Mononuclear cell (primary cell): ENCODE measurements at regions not wholly inside any gene's neighbourhood (a gene's known extent, or its start where the extent isn't known, plus 50 kb on each side); places are given as distances from the start of the nearest gene placed in this dataset.
"Not testable (repeated sequence)": the region's sequence is repeated elsewhere in the genome, so short reads cannot be mapped to it uniquely, and the experiment has no call there.

Experiments
- H3K27me3 ChIP-seq: 2 replicates; pipeline ENCODE4 v1.6.0; 2011; ENCODE audit warnings: low read length, control low read depth; ENCODE audit not compliant: insufficient read depth
- H3K4me1 ChIP-seq: 2 replicates; pipeline ENCODE4 v1.5.1; 2011; ENCODE audit warnings: mild to moderate bottlenecking, low read length, control low read depth; ENCODE audit not compliant: insufficient read depth
- H3K4me3 ChIP-seq: 2 replicates; pipeline ENCODE4 v1.5.1; 2011; ENCODE audit warnings: mild to moderate bottlenecking, low read length, moderate library complexity
- H3K9me3 ChIP-seq: 2 replicates; pipeline ENCODE4 v1.5.1; 2011; ENCODE audit warnings: low read depth, mild to moderate bottlenecking, control low read depth, low read length

- Histone ChIP-seq H3K9me3 (no peaks in the 10 kb centered on the region), H3K4me1 (no peaks in the 10 kb centered on the region), H3K4me3 (no peak overlapping the region), H3K27me3 (no peaks in the 10 kb centered on the region)
These were observed 84.9 kb upstream of the TNP1 start for GRCh38 chr2:216944733-216945132.

GRCh38 chr2:216943109-216943508 lies 83.2 kb upstream of the TNP1 start:
- Histone ChIP-seq H3K9me3 (no peaks in the 10 kb centered on the region), H3K27me3 (no peaks in the 10 kb centered on the region), H3K4me3 (no peak overlapping the region), H3K4me1 (no peaks in the 10 kb centered on the region)

- Histone ChIP-seq H3K4me1 (no peaks in the 10 kb centered on the region), H3K4me3 (no peak overlapping the region), H3K9me3 (no peaks in the 10 kb centered on the region), H3K27me3 (no peaks in the 10 kb centered on the region)
These were observed 82.6 kb upstream of the TNP1 start for GRCh38 chr2:216942465-216942864.

- H3K9me3 ChIP-seq = no peaks in the 10 kb centered on the region
- no peak overlapping the region for H3K4me3 ChIP-seq
- no peaks in the 10 kb centered on the region for H3K27me3 ChIP-seq
- H3K4me1 ChIP-seq = no peaks in the 10 kb centered on the region
These were observed 82.2 kb upstream of the TNP1 start for GRCh38 chr2:216942016-216942415.

DNA sequence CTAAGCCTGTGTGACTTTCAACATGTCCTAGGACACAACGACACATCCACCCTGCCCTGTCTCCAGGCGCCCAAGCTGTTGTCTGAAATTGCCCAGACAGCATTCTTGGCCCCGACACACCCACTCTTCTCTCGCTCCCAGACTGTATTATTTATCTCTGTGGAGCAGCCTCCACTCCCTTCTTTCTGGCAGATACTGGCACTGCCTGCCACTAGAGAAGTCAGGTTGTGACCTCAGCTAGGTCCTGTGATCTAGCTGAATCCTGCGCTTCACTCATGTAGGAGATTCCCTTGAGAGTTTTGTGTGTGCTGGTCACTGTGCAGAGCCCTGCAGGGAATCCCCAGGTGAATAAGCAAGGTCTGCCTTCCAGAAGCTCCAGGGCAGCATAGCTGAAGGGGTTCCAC lies 77.1 kb upstream of the TNP1 start:
- no peaks in the 10 kb centered on the region for H3K27me3 ChIP-seq
- no peak overlapping the region for H3K4me3 ChIP-seq
- H3K4me1 ChIP-seq = no peaks in the 10 kb centered on the region
- no peaks in the 10 kb centered on the region for H3K9me3 ChIP-seq

DNA sequence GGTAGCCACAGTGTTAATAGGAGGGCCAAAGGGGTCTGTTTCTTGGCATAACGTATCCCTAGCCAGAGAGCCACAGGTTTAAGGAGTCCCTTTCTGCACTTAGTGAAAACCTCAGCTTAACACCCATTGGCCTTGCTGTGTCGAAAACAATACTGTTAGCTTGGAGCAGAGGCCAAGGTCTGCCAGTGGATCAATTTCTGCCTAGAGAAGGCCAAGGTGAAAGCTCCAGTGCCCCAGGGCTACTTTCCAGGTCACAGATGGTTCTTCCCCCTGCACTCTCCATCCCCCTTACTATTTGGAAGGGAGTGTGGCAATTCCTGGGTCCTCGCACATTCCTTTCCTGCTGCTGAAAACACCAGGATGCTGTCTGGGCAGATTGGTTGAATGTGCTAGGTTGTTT lies 74.8 kb upstream of the TNP1 start:
- Histone ChIP-seq H3K9me3 (no peaks in the 10 kb centered on the region), H3K27me3 (no peaks in the 10 kb centered on the region), H3K4me1 (no peaks in the 10 kb centered on the region), H3K4me3 (no peak overlapping the region)

DNA sequence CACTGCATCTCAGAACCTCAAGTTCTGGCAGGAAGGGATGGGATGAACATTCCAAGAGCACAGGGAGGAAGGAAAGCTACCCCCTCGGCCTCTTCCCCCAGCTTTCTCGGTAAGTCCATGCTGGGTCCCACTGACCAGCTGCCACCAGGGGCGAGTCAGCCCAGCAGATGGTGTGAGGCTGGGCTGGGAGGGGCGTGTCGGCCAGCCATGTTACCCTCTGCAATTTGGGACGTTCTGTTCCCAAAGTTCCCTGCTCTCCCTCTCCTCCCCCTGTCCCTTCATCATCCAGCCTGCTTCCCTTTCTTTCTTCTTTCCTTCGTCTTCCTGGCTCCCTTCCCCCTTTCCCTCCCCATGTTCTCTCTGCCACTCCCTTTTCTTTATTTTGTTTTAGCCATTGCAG lies 74.3 kb upstream of the TNP1 start:
- H3K4me1 ChIP-seq = no peaks in the 10 kb centered on the region
- no peaks in the 10 kb centered on the region for H3K27me3 ChIP-seq
- no peak overlapping the region for H3K4me3 ChIP-seq
- no peaks in the 10 kb centered on the region for H3K9me3 ChIP-seq

- Histone ChIP-seq H3K4me3 (no peak overlapping the region), H3K27me3 (no peaks in the 10 kb centered on the region), H3K4me1 (no peaks in the 10 kb centered on the region), H3K9me3 (no peaks in the 10 kb centered on the region)
These were observed 73.1 kb upstream of the TNP1 start for GRCh38 chr2:216932863-216933548.

GRCh38 chr2:216932113-216932862 lies 72.4 kb upstream of the TNP1 start:
- no peaks in the 10 kb centered on the region for H3K4me1 ChIP-seq
- no peaks in the 10 kb centered on the region for H3K27me3 ChIP-seq
- no peaks in the 10 kb centered on the region for H3K9me3 ChIP-seq
- no peak overlapping the region for H3K4me3 ChIP-seq

DNA sequence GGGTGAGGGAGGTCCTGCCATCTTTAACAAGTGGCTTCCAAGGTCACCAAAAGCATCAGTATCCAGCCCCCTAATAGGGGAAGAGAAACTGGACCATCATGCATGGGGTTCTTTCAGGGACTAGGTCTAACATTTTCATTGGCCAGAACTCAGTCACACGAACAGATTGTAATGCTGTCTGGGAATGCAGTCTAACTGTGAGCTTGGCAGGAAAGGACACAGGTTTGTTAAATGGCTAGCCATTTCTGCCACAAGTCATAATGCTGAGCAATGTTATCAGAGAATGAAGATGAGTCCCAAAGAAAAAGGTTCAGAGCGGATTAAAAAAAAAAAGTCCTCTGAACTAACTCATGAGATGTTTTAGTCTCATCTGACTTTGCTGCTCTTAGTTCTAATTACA lies 70.9 kb upstream of the TNP1 start:
- no peak overlapping the region for H3K4me3 ChIP-seq
- H3K9me3 ChIP-seq = no peaks in the 10 kb centered on the region

DNA sequence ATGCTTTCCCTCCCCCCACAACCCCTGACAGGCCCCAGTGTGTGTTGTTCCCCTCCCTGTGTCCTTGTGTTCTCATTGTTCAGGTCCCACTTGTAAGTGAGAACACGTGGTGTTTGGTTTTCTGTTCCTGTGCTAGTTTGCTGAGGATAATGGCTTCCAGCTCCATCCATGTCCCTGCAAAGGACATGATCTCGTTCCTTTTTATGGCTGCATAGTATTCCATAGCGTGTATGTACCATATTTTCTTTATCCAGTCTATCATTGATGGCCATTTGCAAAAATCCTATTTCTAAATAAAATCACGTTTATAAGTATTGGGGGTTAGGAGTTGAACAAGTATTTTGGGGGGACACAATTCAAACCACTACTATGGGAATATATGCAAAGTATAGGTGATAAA lies 69.5 kb upstream of the TNP1 start:
- not testable (repeated sequence) for H3K27me3 ChIP-seq, H3K4me1 ChIP-seq, H3K4me3 ChIP-seq, H3K9me3 ChIP-seq

More for the DNA sequence above, 70.9 kb upstream of the TNP1 start:
- Histone ChIP-seq H3K27me3 (no peaks in the 10 kb centered on the region), H3K4me1 (no peaks in the 10 kb centered on the region)

DNA sequence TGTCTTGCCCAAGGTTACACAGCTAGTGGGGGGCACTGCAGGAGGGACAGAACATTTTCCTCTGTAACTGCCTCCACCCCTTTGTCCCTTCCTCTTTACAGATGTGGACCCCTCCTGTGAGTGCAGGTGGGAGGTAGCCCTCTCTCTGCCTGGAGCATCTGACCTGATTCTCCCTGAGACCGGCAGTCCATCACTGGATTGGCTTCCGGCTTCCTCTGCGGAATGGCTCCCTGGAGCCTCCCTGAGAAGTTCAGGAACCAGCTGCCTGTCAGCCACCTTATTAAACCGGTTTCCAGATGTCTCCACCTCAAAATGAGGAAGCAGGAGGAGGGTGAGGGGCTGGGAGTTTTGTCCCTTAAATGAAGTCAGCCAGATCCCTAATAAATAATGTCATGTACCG lies 67.3 kb upstream of the TNP1 start:
- no peaks in the 10 kb centered on the region for H3K27me3 ChIP-seq
- H3K4me1 ChIP-seq = no peaks in the 10 kb centered on the region
- H3K4me3 ChIP-seq = no peak overlapping the region
- H3K9me3 ChIP-seq = no peaks in the 10 kb centered on the region

DNA sequence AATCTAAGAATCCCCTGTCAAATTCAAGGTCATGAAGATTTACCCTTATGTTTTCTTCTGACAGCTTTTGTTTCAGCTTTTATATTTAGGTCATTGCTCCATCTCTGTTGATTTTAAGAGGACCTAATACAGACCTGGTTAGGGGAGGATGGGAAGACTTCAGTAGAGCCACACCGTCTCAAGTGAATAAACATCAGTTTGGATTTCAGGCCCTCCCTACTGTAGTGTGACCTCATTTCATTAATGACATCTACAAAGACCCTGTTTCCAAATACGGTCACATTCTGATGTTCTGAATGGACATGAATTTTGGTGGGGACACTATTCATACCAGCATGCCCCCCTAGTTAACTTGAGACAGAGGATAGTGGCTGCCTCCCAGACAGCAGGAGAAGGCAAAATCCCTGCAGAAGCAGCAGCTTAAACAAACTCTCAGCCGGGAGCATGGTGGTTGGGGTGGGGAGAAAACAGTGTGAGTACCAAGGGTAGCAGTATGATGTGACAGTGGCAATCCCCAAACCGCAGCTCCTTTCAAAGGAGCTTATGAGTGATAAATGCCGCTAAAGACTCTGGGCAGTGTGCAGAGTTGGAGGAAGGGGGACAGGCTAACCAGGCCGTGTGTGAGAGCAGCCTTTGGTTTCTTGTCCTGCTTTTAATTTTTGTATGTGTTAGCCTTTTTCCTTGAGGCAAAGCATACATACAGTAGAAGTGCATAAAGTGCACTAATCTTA lies 65.9 kb upstream of the TNP1 start:
- no peaks in the 10 kb centered on the region for H3K9me3 ChIP-seq
- no peak overlapping the region for H3K4me3 ChIP-seq
- H3K27me3 ChIP-seq = no peaks in the 10 kb centered on the region
- H3K4me1 ChIP-seq = no peaks in the 10 kb centered on the region

- Histone ChIP-seq H3K4me3 (no peak overlapping the region), H3K9me3 (no peaks in the 10 kb centered on the region), H3K27me3 (no peaks in the 10 kb centered on the region), H3K4me1 (no peaks in the 10 kb centered on the region)
These were observed 65.1 kb upstream of the TNP1 start for GRCh38 chr2:216925006-216925405.

GRCh38 chr2:216923706-216924105 lies 63.8 kb upstream of the TNP1 start:
- Histone ChIP-seq H3K27me3 (no peaks in the 10 kb centered on the region), H3K4me1 (no peaks in the 10 kb centered on the region), H3K9me3 (no peaks in the 10 kb centered on the region), H3K4me3 (no peak overlapping the region)
